ENCODE measurements at regions not wholly inside any gene's neighbourhood (a gene's known extent, or its start where the extent isn't known, plus 50 kb on each side); places are given as distances from the start of the nearest gene placed in this dataset.

DNA sequence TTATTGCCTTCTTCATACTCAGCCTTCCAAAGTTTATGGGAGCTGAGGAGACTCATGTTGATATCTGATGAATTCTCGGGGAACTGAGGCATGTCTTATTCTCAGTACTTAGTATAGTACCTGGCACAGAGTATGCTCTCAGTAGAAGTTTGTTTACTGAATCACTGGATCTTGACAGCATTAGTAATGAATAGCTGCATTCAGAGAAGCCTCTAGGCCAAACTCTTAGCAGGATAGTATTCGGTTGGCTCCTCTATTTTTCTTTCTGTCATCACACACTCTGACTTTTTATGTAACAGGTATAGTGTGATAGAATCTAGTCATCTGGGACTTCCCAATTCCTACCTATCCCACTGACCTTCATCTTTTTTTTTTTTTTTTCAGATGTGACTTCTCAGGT lies 566.4 kb upstream of the MAN1A1 start:
- intact Hi-C loops (cut with DNase I): no loop called here
- no peaks in the 10 kb centered on the region for H3K4me1 ChIP-seq
- no peaks in the 10 kb centered on the region for H3K27me3 ChIP-seq
- ATAC-seq: no peak
- no peak overlapping the region for H3K4me3 ChIP-seq
- no peak overlapping the region for H3K27ac ChIP-seq
- DNase-seq: no peak
- TF ChIP-seq, protein P1, sequence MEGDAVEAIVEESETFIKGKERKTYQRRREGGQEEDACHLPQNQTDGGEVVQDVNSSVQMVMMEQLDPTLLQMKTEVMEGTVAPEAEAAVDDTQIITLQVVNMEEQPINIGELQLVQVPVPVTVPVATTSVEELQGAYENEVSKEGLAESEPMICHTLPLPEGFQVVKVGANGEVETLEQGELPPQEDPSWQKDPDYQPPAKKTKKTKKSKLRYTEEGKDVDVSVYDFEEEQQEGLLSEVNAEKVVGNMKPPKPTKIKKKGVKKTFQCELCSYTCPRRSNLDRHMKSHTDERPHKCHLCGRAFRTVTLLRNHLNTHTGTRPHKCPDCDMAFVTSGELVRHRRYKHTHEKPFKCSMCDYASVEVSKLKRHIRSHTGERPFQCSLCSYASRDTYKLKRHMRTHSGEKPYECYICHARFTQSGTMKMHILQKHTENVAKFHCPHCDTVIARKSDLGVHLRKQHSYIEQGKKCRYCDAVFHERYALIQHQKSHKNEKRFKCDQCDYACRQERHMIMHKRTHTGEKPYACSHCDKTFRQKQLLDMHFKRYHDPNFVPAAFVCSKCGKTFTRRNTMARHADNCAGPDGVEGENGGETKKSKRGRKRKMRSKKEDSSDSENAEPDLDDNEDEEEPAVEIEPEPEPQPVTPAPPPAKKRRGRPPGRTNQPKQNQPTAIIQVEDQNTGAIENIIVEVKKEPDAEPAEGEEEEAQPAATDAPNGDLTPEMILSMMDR (IDR thresholded peaks at IDR 0.05): no peak
- TF ChIP-seq POLR2A (IDR thresholded peaks at IDR 0.05): no peak
- peaks cover 0 to 17% (median 2%) of the 10 kb centered on the region in 12 donors for H3K9me3 ChIP-seq
- no peaks in the 10 kb centered on the region for H3K36me3 ChIP-seq
- 80 to 89% (median 83%) methylated on average over 2 of the region's 2 CpGs for WGBS, 4 donors

DNA sequence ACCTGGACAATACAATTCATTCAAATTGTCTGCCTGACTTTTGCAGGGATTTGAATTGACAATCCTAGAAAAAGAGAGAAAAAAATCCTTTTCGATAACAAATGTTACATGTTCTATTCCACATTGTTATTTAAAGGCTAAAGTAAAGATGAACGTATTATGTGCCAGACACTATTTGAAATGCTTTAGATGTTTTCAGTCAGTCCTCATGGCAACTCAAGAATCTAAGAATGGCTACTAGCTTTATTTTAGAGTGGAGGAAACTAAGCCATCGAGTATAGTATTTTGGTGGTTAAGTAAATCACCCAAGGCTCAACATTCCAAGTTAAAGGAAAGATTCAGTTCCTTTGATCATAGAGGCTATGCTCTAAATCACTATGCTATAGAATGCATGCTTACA lies 558.6 kb upstream of the MAN1A1 start:
- TF ChIP-seq, protein P1 (IDR thresholded peaks at IDR 0.05): no peak
- DNase-seq (no peak), ATAC-seq (no peak)
- intact Hi-C loops (cut with DNase I): no loop called here
- H3K27me3 ChIP-seq: no peaks in the 10 kb centered on the region
- no peaks in the 10 kb centered on the region for H3K9me3 ChIP-seq
- no peaks in the 10 kb centered on the region for H3K4me1 ChIP-seq
- 44 to 75% (median 53%) methylated on average over 3 of the region's 3 CpGs for WGBS, 4 donors
- H3K4me3 ChIP-seq: no peak overlapping the region
- H3K27ac ChIP-seq: no peak overlapping the region
- no peaks in the 10 kb centered on the region for H3K36me3 ChIP-seq

DNA sequence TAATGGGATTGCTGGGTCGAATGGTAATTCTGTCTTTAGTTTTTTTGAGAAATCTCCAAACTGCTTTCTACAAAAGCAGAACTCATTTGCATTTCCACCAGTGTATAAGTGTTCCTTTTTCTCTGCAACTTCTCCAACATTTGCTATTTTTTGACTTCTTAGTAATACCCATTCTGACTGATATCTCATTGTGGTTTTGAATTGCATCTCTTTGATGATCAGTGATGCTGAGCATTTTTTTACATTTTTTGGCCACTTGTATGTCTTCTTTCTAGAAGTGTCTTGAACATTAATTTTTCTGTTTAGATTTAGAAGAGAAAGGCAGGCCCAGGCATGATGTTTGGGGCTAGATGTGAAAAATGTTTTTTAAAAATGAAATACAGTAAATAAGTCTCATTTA lies 553.1 kb upstream of the MAN1A1 start:
- DNase-seq (no peak), ATAC-seq (no peak)
- Histone ChIP-seq H3K27me3 (no peaks in the 10 kb centered on the region), H3K9me3 (no peaks in the 10 kb centered on the region), H3K27ac (no peak overlapping the region), H3K4me1 (no peaks in the 10 kb centered on the region), H3K36me3 (no peaks in the 10 kb centered on the region), H3K4me3 (no peak overlapping the region)
- intact Hi-C loops (cut with DNase I): no loop called here
- TF ChIP-seq, protein P1 (IDR thresholded peaks at IDR 0.05): no peak
- TF ChIP-seq POLR2A (IDR thresholded peaks at IDR 0.05): no peak
- 57 to 72% (median 61%) methylated on average over 1 of the region's 1 CpG for WGBS, 4 donors

DNA sequence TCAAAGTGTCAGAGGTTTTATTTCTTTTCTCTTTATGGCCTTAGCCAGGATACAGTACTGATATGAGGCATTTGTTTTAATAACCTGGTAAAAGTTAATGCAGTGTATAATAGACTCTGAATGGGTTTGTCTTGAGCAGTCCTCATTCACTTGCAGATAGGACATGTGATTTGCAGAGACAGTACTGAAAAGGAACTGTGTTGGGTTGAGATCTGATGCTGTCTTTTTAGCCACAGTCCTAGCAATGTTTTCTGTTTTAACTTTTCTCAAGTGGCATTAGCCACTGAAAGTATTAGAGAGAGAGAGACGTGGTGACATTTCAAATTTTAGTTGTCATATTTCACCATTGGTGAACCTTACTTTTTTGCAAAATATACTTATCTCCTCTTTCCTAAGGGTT lies 547.2 kb upstream of the MAN1A1 start:
- no peaks in the 10 kb centered on the region for H3K4me1 ChIP-seq
- intact Hi-C loops (cut with DNase I): no loop called here
- WGBS, 4 donors: 80 to 97% (median 91%) methylated on average over 1 of the region's 1 CpG
- H3K27ac ChIP-seq: no peak overlapping the region
- no peak for TF ChIP-seq POLR2A (IDR thresholded peaks at IDR 0.05)
- TF ChIP-seq, protein P1 (IDR thresholded peaks at IDR 0.05): no peak
- H3K4me3 ChIP-seq: no peak overlapping the region
- DNase-seq (no peak), ATAC-seq (no peak)
- no peaks in the 10 kb centered on the region for H3K27me3 ChIP-seq
- H3K36me3 ChIP-seq: no peaks in the 10 kb centered on the region
- no peaks in the 10 kb centered on the region for H3K9me3 ChIP-seq

Data from heart left ventricle (tissue), 16 donors.